Nucleus accumbens (tissue), 56 donors: ENCODE measurements at regions not wholly inside any gene's neighbourhood (a gene's known extent, or its start where the extent isn't known, plus 50 kb on each side); places are given as distances from the start of the nearest gene placed in this dataset.

Experiments
- DNase-seq, 56 donors: peaks; one replicate each; lab custom pipeline; 2025; lab: John Stamatoyannopoulos, UW

GRCh38 chr2:106977717-106978116 is 91.8 kb upstream of the ST6GAL2 start:
- DNase-seq: no peak

DNA sequence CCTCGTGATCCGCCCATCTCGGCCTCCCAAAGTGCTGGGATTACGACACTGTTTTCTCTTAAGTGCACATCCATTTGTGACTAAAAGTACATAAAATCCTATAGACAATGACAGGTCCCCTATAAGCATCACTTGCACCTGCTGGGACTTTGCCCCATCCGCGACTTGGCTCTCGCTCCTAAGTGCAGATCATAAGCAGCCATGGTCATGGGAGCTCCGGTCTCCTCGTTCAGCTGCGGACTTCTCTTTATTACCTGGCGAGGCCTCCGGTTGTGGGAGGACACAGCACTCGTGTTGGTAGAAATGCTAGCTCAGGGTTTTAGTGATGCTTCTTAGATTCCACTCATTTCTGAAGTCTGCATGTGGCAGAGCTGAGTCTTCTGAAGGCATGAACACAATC is 92.7 kb upstream of the ST6GAL2 start:
- DNase-seq: no peak

GRCh38 chr2:106981491-106981890 is 95.5 kb upstream of the ST6GAL2 start:
- DNase-seq: no peak

DNA sequence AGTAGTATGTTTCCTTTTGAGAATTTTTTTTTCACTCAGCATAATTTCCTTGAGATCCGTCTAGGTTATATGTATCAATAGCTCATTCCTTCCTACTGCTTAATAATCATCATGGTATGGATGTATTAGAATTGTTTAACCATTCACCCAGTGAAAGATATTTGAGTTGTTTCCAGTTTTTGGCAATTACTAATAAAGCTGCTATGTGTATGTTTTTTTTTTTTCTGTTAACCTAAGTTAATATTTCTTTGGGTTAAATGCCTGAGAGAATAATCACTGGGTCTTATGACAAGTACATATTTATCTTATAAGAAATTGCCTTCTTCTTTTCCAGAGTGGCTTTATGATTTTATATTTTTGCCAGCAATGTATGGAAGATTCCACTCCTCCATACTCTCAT is 96.4 kb upstream of the ST6GAL2 start:
- no peak for DNase-seq

- no peak for DNase-seq
Measured at GRCh38 chr2:106983305-106983704, 97.3 kb upstream of the ST6GAL2 start.

DNA sequence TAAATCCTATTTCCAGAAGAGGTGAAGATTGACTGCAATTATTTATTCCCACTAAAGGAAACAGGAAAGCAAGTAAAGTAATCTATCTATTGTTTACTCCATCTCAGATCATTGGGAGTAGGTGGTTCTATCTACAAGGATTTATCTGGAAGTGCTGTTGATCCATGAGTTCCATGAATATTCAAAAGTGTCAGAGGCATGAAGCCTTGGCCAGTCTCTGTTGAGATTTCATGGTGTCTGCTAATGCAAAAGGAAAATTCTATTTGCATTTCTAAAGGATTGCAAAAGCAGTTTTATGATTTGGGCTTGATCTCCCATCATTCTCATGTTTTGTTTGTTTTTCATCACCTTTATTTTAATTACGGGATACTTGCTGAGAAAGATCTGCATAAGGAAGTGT is 102.4 kb upstream of the ST6GAL2 start:
- no peak for DNase-seq

DNA sequence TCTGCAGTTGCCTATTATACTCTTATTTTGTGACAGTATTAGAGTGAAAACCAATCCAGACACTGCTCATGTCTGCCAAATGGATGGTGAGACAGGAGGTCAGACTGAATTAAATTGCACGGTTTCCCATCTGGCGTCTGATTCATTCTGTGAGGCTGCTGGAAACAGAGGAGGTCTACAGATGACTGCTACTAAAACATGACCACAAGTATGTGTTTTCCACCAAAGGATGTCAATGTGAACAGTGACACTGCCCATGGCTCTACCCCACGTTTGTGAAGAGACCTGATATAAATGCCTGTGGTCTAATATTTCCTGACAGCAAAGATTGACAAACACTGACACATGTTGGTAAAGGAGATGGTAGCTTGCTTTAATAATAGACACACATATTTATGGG is 104.3 kb upstream of the ST6GAL2 start:
- DNase-seq: no peak

DNA sequence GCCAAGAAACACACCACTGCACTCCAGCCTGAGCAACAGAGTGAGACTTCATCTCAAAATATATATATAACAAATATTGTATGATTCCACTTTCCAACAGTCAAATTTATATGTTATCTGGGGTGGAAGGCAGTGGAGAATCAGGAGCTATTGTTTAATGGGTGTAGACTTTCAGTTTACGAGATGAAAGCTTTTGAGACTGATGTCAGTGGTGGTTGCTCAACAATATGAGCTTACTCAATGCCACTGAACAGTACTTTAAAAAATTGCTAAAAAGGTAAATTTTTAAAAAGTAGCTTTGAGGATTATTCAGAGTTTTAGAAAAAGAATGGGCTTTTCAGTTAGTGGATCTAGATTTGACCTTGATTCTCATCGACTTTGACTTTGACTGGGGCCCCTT is 105.9 kb upstream of the ST6GAL2 start:
- DNase-seq: no peak

- no peak for DNase-seq
Measured at GRCh38 chr2:106995556-106995955, 109.6 kb upstream of the ST6GAL2 start.

DNA sequence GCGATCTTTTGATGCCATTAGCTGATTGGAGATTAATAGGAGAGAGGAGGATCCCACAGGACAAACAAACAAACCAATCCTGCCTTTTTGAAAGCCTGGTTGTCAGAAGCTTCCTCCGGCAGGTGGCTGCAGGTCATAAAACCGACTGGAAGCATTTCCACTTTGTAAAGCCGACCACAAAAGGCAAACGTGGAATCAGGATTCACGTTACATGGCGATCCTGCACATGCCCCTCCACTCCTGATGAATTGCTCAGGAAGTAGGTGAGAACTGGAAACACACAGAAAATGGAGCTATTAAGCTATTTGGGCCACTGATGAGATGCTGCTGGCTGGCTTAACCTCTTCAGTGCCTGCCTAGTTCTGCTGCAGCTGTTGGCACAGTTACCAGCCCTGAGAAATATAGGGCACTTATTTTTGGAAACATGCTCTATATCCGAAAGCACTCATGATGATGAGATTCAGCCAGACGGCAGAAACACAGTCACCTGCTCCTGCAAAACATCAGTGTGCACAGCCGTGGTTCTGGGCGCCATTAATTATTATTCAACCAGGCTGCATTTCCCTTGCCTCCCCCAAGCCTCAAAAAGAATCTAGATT is 110.3 kb upstream of the ST6GAL2 start:
- DNase-seq: peak in 1 of 56 donors; percentile 3

DNA sequence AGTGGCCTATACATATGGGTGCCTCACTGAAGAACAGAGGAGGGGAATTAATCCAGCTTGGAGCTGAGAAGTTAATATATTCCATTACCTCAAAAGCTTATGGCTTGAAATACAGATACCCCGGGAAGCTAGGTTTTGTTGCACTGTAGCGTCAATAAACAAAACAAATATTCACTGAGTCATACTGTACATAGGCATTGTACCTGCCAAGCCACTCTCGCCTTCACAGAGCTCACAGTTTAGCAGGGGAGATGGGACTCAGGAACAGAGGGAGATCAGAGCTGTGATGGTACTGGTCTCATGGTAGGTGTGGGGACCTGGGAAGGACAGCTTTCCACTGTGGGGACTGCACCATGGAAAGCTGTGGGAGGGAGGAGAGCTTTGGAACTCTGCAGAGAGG is 111.2 kb upstream of the ST6GAL2 start:
- no peak for DNase-seq

DNA sequence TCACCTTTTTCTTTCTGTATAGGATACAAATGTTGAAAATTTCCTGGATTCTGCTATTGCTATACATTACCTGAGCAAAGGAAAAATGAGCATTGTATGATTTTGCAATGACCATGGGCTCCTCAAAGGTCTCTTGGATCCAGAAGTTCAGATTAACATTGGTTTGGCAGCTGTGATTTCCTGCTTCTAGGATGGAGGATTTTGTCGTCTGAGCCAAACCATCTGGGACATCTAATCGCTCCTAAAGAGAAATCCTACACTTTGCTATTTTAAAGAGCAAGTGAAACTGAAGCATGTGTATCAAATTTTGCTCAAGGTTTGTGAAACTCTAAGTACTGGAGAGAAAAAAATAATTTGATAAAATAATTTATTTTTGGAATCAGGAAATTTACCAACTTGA is 115.1 kb upstream of the ST6GAL2 start:
- DNase-seq: no peak

GRCh38 chr2:107001551-107001950 is 115.6 kb upstream of the ST6GAL2 start:
- DNase-seq: no peak

GRCh38 chr2:107001964-107002696 is 116.2 kb upstream of the ST6GAL2 start:
- DNase-seq: no peak

DNA sequence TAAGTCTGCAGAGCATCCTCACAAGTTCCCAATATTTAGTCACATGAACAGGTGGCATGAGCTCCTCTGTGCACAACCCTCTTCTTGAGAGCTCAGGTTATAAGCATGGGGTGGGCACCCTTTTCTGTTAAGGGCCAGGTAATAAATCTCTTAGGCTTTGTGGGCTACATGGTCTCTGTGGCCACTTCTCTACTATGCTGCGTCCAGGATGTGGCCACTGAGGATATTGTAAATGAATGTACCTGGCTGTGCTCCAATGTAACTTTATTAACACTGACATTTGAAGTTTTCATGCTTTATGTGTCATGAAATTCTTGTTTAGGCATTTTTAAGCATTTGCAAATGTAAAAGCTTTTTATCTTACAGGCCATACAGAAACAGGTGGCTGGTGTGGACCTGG is 116.8 kb upstream of the ST6GAL2 start:
- DNase-seq: no peak

DNA sequence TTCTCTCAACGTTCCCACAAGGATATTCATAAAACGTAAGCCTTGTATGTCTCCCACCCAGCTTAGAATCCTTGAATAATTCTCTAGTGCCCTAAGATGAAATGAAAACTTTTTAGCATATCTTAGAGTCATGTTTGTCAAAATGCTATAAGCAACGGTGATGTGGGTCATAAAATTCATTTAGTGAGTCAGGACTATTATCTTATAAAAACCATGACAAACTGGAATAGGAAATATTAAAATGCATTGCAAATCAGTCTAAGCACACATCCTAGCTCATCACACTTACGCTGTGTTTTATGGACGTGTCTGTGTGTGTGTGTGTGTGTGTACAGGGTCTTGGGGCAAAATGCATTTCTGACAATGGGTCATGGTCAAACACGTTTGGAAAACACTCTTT is 119.9 kb upstream of the ST6GAL2 start:
- DNase-seq: no peak

GRCh38 chr2:107006836-107007235 is 120.9 kb upstream of the ST6GAL2 start:
- no peak for DNase-seq

- no peak for DNase-seq
Measured at GRCh38 chr2:107007927-107008326, 122.0 kb upstream of the ST6GAL2 start.

DNA sequence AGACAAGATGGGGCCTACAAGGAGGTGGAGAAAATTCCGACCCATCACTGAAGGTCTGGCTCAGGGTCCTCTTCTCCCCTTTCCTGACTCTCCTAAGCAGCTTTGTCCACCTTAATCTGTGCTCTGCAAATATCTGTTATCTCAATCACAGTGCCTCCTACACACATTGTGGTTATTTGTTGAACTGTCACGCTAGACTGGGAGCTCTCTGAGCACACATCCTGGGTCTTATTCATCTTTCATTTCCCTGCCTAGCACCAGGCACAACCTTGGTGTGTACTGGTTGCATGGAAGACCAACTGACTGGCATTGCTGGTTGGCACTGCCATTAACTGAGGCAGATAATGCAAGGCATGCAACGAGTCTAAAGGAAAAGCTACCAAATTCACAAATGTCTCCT is 122.9 kb upstream of the ST6GAL2 start:
- DNase-seq: no peak

DNA sequence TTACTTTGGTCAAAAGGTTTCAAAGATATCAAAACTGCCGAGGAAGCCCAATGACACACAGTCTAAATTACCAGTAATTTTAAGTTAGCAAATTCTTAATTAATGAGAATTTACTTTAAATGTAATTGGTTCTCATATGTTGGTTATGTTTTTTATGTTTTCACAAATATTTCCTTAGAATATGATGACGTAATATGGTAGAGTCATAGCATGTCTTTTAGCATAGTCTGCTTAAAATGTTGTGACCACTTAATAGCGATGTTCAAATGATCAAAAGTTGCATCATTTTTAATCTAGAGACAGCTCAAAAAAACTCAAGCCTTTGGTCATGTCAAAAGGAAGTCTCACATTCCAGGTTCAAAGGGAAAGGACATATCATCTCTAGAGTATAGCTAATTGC is 123.3 kb upstream of the ST6GAL2 start:
- DNase-seq: no peak

DNA sequence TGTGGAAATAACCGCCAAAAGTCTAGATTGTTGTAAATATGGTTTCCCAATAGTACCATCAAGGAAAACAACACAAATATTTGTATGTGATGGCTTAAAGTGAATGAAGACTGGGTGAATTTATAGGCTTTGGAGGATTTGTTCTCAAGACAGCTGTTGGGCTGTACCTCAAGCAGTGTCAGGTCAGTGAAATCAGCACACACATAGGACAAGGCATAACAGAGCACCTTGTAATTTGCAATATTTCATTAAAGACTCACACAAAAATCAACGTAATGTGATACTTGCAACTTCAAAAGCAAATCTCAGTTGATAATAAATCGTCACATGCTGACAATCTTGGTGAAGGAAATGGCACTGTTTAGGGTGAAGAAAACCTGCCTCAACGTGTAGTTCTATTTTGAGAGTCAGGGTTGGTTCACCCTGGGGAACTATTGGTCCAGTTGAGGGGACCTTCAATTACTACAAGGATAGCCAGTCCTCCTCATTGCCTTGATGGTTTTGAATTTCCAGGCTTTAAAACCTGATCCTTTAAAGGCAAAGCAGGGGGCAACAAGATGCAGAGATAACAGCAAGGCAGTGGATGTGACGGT is 126.8 kb upstream of the ST6GAL2 start:
- no peak for DNase-seq

DNA sequence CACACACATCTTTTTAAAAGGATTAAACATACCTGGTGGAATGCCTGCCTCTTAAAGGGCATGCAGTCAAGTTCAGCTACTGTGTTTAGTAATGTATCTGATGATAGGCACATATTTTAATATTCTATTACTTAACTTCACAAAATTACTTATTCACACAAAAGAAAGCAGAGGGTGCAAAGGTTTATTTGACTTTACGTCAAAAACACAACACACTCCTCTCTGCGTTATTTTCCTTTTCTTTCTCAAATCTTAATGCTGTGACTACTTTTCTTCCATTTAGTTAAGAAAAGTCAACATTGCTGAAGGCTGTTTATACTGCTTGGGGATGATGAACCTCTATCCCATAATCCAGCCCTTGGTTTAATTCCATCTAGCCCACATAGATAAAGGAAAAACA is 127.9 kb upstream of the ST6GAL2 start:
- DNase-seq: no peak
